GM18507 (cell line): ENCODE measurements at regions not wholly inside any gene's neighbourhood (a gene's known extent, or its start where the extent isn't known, plus 50 kb on each side); places are given as distances from the start of the nearest gene placed in this dataset.
"Not testable (repeated sequence)": the region's sequence is repeated elsewhere in the genome, so short reads cannot be mapped to it uniquely, and the experiment has no call there.

Source experiments
- DNase-seq: peaks from one replicate; pipeline ENCODE4 v3.0.0; 2011; ENCODE audit warnings: low read depth; ENCODE audit not compliant: insufficient read length; ENCODE audit errors: extremely low spot score
- FAIRE-seq: peaks from 2 replicates; lab custom pipeline; 2011; peaks lifted over from hg19 to GRCh38; lab: Jason Lieb, UNC

DNA sequence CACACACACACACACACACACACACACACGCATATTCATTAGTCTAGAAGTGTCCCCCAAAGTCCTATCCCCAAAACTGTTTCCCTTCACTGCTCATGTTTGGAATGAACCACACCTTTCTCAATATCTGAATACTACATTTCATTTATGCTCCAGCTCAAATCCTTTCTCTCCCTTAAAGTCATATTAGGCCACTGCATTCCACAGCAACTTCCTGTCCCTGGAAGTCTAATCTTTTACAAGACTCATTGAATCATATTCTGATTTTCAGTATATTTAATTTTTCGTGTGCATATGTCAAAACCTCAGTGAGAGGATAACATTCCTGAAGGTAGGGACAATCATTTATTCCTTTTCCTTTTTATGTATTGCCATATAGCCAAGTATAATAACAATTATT lies 155.6 kb upstream of the LMNTD1 start:
- DNase-seq (no peak), FAIRE-seq (no peak)

DNA sequence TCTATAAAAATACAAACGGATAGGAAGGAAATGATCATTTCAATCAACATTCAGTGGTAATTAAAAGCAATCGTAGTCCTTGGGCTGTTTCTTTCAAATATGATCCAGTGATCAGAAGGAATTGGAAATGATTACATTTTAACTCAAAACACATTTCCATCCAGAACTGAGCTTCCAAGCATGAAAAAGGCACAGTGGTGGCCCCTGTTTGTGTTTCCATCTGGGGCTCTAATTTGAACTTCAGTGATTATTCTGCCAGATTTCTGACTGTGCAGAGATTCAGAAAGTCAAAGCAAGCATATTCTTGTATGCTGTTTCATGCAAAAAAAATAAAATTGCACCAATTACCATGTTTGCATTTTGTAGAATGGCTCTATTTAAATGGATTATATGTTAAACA lies 157.0 kb upstream of the LMNTD1 start:
- FAIRE-seq, result no peak
- DNase-seq, result no peak

- DNase-seq, FAIRE-seq: not testable (repeated sequence)
These were observed 158.0 kb upstream of the LMNTD1 start for GRCh38 chr12:25710938-25711605.

DNA sequence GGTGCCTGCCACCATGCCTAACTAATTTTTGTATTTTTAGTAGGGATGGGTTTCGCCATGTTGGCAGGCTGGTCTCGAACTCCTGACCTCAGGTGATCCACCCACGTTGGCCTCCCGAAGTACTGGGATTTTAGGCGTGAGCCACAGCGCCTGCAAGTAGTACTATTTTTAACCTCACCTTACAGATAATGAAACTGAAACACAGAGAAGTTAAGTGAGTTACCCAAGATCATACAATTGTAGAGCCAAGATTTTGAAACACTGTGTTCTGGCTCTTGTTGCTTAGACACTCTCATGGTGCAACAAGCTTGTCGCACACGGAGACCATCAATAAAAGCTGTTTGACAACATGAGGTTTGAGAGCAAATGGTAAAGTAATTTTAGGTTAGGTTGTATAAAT lies 159.1 kb upstream of the LMNTD1 start:
- peak; percentile 80 for FAIRE-seq
- no peak for DNase-seq

- DNase-seq (no peak), FAIRE-seq (peak; percentile 95)
These were observed 160.2 kb upstream of the LMNTD1 start for GRCh38 chr12:25713264-25713663.

GRCh38 chr12:25714198-25714984 lies 161.3 kb upstream of the LMNTD1 start:
- FAIRE-seq (no peak), DNase-seq (no peak)

GRCh38 chr12:25715102-25715501 lies 162.0 kb upstream of the LMNTD1 start:
- FAIRE-seq, result no peak
- DNase-seq, result no peak

- FAIRE-seq (no peak), DNase-seq (no peak)
These were observed 163.8 kb upstream of the LMNTD1 start for GRCh38 chr12:25716842-25717241.

- DNase-seq (no peak), FAIRE-seq (no peak)
These were observed 164.5 kb upstream of the LMNTD1 start for GRCh38 chr12:25717552-25717951.

DNA sequence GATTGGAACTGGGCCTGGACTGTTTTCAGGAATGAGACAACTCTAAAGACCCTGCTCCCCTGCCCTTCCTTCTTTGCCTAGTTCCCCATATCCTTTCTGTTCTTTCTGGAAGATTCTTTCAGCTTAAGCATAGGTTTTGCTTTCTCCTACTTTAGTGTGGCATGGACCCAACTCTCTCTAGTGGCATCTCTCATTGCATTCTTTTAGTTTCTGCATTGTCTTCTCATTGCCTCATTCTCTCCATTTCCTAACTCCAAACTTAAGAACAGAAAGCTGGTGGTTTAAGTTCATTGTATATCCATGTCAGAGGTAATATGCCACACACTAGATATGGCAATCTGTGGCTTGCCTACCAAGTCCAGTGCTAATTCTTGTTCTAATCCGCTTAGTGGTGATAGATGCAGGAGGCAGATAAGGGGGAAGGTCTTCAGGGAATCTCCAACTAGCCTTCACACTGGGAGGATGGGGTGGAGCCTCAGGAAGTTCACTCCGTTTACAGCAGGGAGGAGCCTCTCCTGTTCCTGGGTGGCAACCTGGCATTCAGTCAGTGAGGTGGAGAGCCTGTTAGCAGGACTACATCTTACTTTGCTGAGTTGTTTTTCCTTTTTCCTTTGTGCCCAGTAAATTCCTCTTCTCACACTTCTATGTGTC lies 165.1 kb upstream of the LMNTD1 start:
- DNase-seq, result no peak
- FAIRE-seq, result no peak

- FAIRE-seq, result no peak
These were observed 166.4 kb upstream of the LMNTD1 start for GRCh38 chr12:25719505-25719904.

GRCh38 chr12:25723336-25723735 lies 170.3 kb upstream of the LMNTD1 start:
- FAIRE-seq, result no peak
- DNase-seq, result no peak

More at GRCh38 chr12:25719505-25719904, 166.4 kb upstream of the LMNTD1 start:
- DNase-seq, result no peak

- FAIRE-seq (no peak), DNase-seq (no peak)
These were observed 170.9 kb upstream of the LMNTD1 start for GRCh38 chr12:25723921-25724491.

DNA sequence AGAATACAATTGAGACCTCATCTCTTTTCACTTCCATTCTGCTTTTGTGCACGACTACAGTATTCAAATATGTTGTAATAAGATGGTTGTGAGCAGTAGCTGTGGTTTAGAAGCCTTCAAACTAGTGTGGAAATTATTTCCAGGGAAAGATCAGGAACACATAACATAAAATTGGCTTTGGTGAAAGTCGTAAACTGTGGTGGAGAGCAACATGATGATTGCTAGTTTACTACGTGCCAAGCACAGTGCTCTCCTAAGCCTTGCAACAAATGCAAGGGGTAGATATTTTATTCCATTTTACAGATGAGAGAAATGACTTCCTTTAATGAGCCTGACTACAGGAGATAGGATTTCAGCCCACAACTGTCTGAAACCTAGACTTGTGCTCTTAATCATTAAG lies 172.4 kb upstream of the LMNTD1 start:
- FAIRE-seq, result no peak
- DNase-seq, result no peak

- FAIRE-seq (no peak), DNase-seq (no peak)
These were observed 172.8 kb upstream of the LMNTD1 start for GRCh38 chr12:25725931-25726330.

GRCh38 chr12:25728056-25728595 lies 175.0 kb upstream of the LMNTD1 start:
- no peak for DNase-seq

GRCh38 chr12:25730489-25731349 lies 177.6 kb upstream of the LMNTD1 start:
- no peak for FAIRE-seq
- DNase-seq, result no peak

More at GRCh38 chr12:25728056-25728595, 175.0 kb upstream of the LMNTD1 start:
- no peak for FAIRE-seq

- FAIRE-seq, result no peak
These were observed 180.5 kb upstream of the LMNTD1 start for GRCh38 chr12:25733541-25733940.

DNA sequence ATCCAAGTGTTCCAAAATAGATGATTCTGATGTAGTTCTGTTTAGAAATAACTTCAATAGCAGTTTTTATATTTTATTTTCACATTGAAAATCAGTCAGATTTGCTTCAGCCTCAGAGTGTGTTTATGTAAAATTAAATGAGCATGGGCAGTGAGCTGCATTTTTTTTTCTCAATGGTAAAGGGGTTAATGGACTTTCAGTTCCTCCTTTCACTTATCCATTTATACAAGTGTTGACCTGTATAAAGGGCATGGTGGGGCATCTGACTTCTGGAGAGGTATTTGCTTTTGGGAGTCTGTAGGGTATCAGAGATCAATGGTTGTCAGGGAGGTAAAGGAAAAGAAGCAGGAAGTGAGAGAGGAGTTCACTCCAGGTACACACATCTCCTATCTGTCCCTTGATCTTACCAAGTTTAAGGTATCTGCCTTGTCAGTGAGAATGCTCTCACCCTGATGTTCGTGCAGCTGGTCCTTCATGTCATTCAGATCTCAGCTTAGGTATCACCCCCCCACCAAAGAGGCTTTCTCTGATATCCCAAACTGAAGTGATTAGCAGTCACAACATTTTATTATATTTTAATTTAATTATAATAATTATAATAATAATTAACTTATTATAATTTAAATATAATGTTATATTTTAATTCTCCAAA lies 181.6 kb upstream of the LMNTD1 start:
- peak; percentile 70 for FAIRE-seq

More at GRCh38 chr12:25733541-25733940, 180.5 kb upstream of the LMNTD1 start:
- no peak for DNase-seq

More for the DNA sequence above, 181.6 kb upstream of the LMNTD1 start:
- no peak for DNase-seq
